ENCODE measurements at regions not wholly inside any gene's neighbourhood (a gene's known extent, or its start where the extent isn't known, plus 50 kb on each side); places are given as distances from the start of the nearest gene placed in this dataset.

- no peak for TF ChIP-seq REST (IDR thresholded peaks at IDR 0.05; ENCODE audit: insufficient read depth in 1 of 2, low read depth in 2 of 2, low read length in 1 of 2)
- no peak for TF ChIP-seq SIN3A (IDR thresholded peaks at IDR 0.05; ENCODE audit: borderline replicate concordance, insufficient read depth, low read depth, low read length)
- TF ChIP-seq TCF7L2 (IDR thresholded peaks at IDR 0.05; ENCODE audit: low read depth, low read length), result no peak
- TF ChIP-seq CTCF (IDR thresholded peaks at IDR 0.05), result no peak
- TF ChIP-seq POLR2AphosphoS5 (IDR thresholded peaks at IDR 0.05; ENCODE audit: low read depth, low read length), result no peak
Measured at GRCh38 chr2:43031471-43032212, 194.8 kb downstream of the ZFP36L2 start.

GRCh38 chr2:43030551-43031307 lies 195.7 kb downstream of the ZFP36L2 start:
- no peaks in the 10 kb centered on the region for H3K9me3 ChIP-seq (ENCODE audit: control insufficient read depth, insufficient read depth, low read depth, low read length)
- H3K36me3 ChIP-seq (ENCODE audit: control insufficient read depth, insufficient read depth, low read length), result no peaks in the 10 kb centered on the region
- TF ChIP-seq POLR2AphosphoS5 (IDR thresholded peaks at IDR 0.05; ENCODE audit: low read depth, low read length) (no peak), TCF7L2 (IDR thresholded peaks at IDR 0.05; ENCODE audit: low read depth, low read length) (no peak), CTCF (IDR thresholded peaks at IDR 0.05) (no peak), SIN3A (IDR thresholded peaks at IDR 0.05; ENCODE audit: borderline replicate concordance, insufficient read depth, low read depth, low read length) (no peak), REST (IDR thresholded peaks at IDR 0.05; ENCODE audit: insufficient read depth in 1 of 2, low read depth in 2 of 2, low read length in 1 of 2) (no peak)
- ChIA-PET CTCF (no interaction called here), POLR2A (no interaction called here)
- no peaks in the 10 kb centered on the region for H3K27me3 ChIP-seq (ENCODE audit: control insufficient read depth, insufficient read depth, low read length)
- in situ Hi-C loops (cut with HindIII; ENCODE audit: low pct_unique_long_range_greater_than_20kb, low sequenced_read_pairs), result no loop called here
- BruUV-seq (replicated peaks), result no TSS peak
- no peak overlapping the region for H3K27ac ChIP-seq (ENCODE audit: low read length)
- no peak overlapping the region for H3K4me3 ChIP-seq (ENCODE audit: low read depth in 2 of 2, low read length in 2 of 2)
- no peaks in the 10 kb centered on the region for H3K4me1 ChIP-seq (ENCODE audit: control insufficient read depth, insufficient read depth, low read length)
- DNase-seq (ENCODE audit: low read depth, low spot score) (no peak), ATAC-seq (no peak)
- intact Hi-C loops (cut with micrococcal nuclease; ENCODE audit: unreplicated experiment), result no loop called here

More at GRCh38 chr2:43031471-43032212, 194.8 kb downstream of the ZFP36L2 start:
- no TSS peak for BruUV-seq (replicated peaks)
- POLR2A ChIA-PET, result no interaction called here
- H3K27me3 ChIP-seq (ENCODE audit: control insufficient read depth, insufficient read depth, low read length), result no peaks in the 10 kb centered on the region
- H3K36me3 ChIP-seq (ENCODE audit: control insufficient read depth, insufficient read depth, low read length), result no peaks in the 10 kb centered on the region
- H3K4me1 ChIP-seq (ENCODE audit: control insufficient read depth, insufficient read depth, low read length), result no peaks in the 10 kb centered on the region
- no peaks in the 10 kb centered on the region for H3K9me3 ChIP-seq (ENCODE audit: control insufficient read depth, insufficient read depth, low read depth, low read length)
- no peak overlapping the region for H3K4me3 ChIP-seq (ENCODE audit: low read depth in 2 of 2, low read length in 2 of 2)
- intact Hi-C loops (cut with micrococcal nuclease; ENCODE audit: unreplicated experiment), result no loop called here
- in situ Hi-C loops (cut with HindIII; ENCODE audit: low pct_unique_long_range_greater_than_20kb, low sequenced_read_pairs), result no loop called here
- ATAC-seq (no peak), DNase-seq (ENCODE audit: low read depth, low spot score) (no peak)
- CTCF ChIA-PET, result no interaction called here
- H3K27ac ChIP-seq (ENCODE audit: low read length), result no peak overlapping the region

Measured in Panc1 (cell line).